K562 (cell line): ENCODE measurements at regions not wholly inside any gene's neighbourhood (a gene's known extent, or its start where the extent isn't known, plus 50 kb on each side); places are given as distances from the start of the nearest gene placed in this dataset.

ENCODE experiments used
- ATAC-seq: fragments of 200-7000 bp; cut with Tn5 transposase; 3 replicates; pipeline ENCODE4 v1.9.1; 2020; ENCODE audit warnings: moderate library complexity
- BruUV-seq: library from RNA; stranded (reverse); fragments of 400-500 nt; replicated peaks from 2 replicates; lab custom pipeline; 2021; lab: Mats Ljungman, UMichigan
- CTCF ChIA-PET: fragments of 300-600 bp; formaldehyde crosslinking; extraction: SDS; loops from one replicate; lab custom pipeline; 2021; ENCODE audit warnings: low intra/inter-chr PET ratio; lab: Yijun Ruan, JAX
- POLR2A ChIA-PET: fragments of 300-600, 350-650 bp; sonication (Branson Sonifier 250); formaldehyde crosslinking; extraction: SDS; loops from one replicate; lab custom pipeline; 2021; ENCODE audit warnings: antibody characterized with exemption, inconsistent platforms; lab: Yijun Ruan, JAX
- DNase-seq, 4 experiments: peaks; one replicate each; pipeline versions ENCODE4 v3.0.0 to v3.0.0-alpha.2; 2011 to 2018; ENCODE audit warnings: low spot score in 3 of 4, mixed read lengths in 3 of 4; ENCODE audit errors: extremely low read depth in 1 of 4
- FAIRE-seq: peaks from 2 replicates; lab custom pipeline; 2011; peaks lifted over from hg19 to GRCh38; lab: Jason Lieb, UNC
- H2AFZ ChIP-seq: 2 replicates; pipeline ENCODE4 v1.6.0; 2011; ENCODE audit warnings: low read depth, low read length, control low read depth, inconsistent platforms
- H3K27ac ChIP-seq: fragments of 200-600 bp; 3 replicates; pipeline ENCODE4 v1.8.0; 2011; ENCODE audit warnings: low read depth, mild to moderate bottlenecking, control low read depth, inconsistent platforms, low read length, moderate library complexity, mixed read lengths; ENCODE audit errors: extremely low read depth
- H3K27me3 ChIP-seq, 2 experiments: fragments of 300-600 bp in 1 of 2; 2 replicates in 1 of 2; 3 replicates in 1 of 2; pipeline versions ENCODE4 v1.6.0 to v1.8.0; 2011; ENCODE audit warnings: inconsistent platforms in 2 of 2, low read length in 2 of 2, mild to moderate bottlenecking in 1 of 2, mixed read lengths in 1 of 2, moderate library complexity in 1 of 2; ENCODE audit not compliant: control insufficient read depth in 2 of 2, insufficient read depth in 2 of 2
- H3K36me3 ChIP-seq: fragments of 300-600 bp; 3 replicates; pipeline ENCODE4 v1.8.0; 2011; ENCODE audit warnings: mild to moderate bottlenecking, low read length, inconsistent platforms; ENCODE audit not compliant: control insufficient read depth, insufficient read depth
- H3K4me1 ChIP-seq, 2 experiments: fragments of 200-600 bp in 1 of 2; replicated peaks in 1 of 2; 2 replicates in 1 of 2; 3 replicates in 1 of 2; pipeline versions ENCODE4 v1.5.1 to v1.8.0; 2011; ENCODE audit warnings: inconsistent platforms in 2 of 2, low read length in 2 of 2, mild to moderate bottlenecking in 1 of 2, mixed read lengths in 1 of 2, moderate library complexity in 1 of 2; ENCODE audit not compliant: control insufficient read depth in 2 of 2, insufficient read depth in 2 of 2
- H3K4me2 ChIP-seq: 2 replicates; pipeline ENCODE4 v1.6.1; 2011; ENCODE audit warnings: low read length, control low read depth, inconsistent platforms, mixed read lengths; ENCODE audit not compliant: insufficient read depth
- H3K4me3 ChIP-seq: fragments of 200-600 bp; sonication (generic), shearing (Covaris generic); 2 replicates; pipeline ENCODE4 v1.5.1; 2016; ENCODE audit warnings: control low read depth, inconsistent platforms
- H3K79me2 ChIP-seq: fragments of 200-600 bp; 3 replicates; pipeline ENCODE4 v1.8.0; 2011; ENCODE audit warnings: low read length, inconsistent platforms; ENCODE audit not compliant: control insufficient read depth, insufficient read depth
- H3K9ac ChIP-seq, 2 experiments: 2 replicates each; pipeline versions ENCODE4 v1.6.0 to v1.6.1; 2011; ENCODE audit warnings: low read depth in 2 of 2, low read length in 2 of 2, control low read depth in 1 of 2, inconsistent platforms in 1 of 2, mild to moderate bottlenecking in 1 of 2, mixed read lengths in 1 of 2; ENCODE audit not compliant: insufficient read depth in 1 of 2
- H3K9me1 ChIP-seq: one replicate; pipeline ENCODE4 v1.6.0; 2011; ENCODE audit warnings: inconsistent platforms, mild to moderate bottlenecking, low read length, moderate library complexity; ENCODE audit not compliant: control insufficient read depth, insufficient read depth
- H3K9me3 ChIP-seq: replicated peaks from 2 replicates; pipeline ENCODE4 v1.5.1; 2011; ENCODE audit warnings: low read depth, low read length, inconsistent platforms; ENCODE audit not compliant: control insufficient read depth, insufficient read depth
- H4K20me1 ChIP-seq: replicated peaks from 2 replicates; pipeline ENCODE4 v1.6.1; 2011; ENCODE audit warnings: low read length, inconsistent platforms, mixed read lengths; ENCODE audit not compliant: control insufficient read depth, insufficient read depth
- ELF4 ChIP-seq: fragments of 450-650 bp; formaldehyde crosslinking; IDR thresholded peaks from 2 replicates; pipeline ENCODE4 v1.4.0; 2022; ENCODE audit warnings: missing genetic modification characterization
- ETV6 ChIP-seq, 3 experiments: fragments of 150-350 bp in 1 of 3; sonication (generic) in 1 of 3; formaldehyde crosslinking in 1 of 3; IDR thresholded peaks; 2 replicates each; pipeline versions ENCODE4 v1.6.1 to v1.8.0; 2014 to 2022; ENCODE audit warnings: borderline replicate concordance in 2 of 3, low read depth in 2 of 3, antibody characterized with exemption in 1 of 3, low read length in 1 of 3, mild to moderate bottlenecking in 1 of 3, missing genetic modification reagents in 1 of 3
- MED1 ChIP-seq: sonication (generic); formaldehyde crosslinking; IDR thresholded peaks from 2 replicates; pipeline ENCODE4 v1.8.1; 2023; ENCODE audit warnings: missing genetic modification reagents, borderline replicate concordance
- NR2C2 ChIP-seq, 2 experiments: fragments of 200-800 bp in 1 of 2; sonication (Bioruptor generic) in 1 of 2; sonication (generic) in 1 of 2; formaldehyde crosslinking in 1 of 2; IDR thresholded peaks; 2 replicates each; pipeline versions ENCODE4 v1.6.1 to v1.8.0; 2016 to 2022; ENCODE audit warnings: mild to moderate bottlenecking in 1 of 2, missing compliant biosample characterization in 1 of 2, missing genetic modification characterization in 1 of 2, missing genetic modification reagents in 1 of 2
- SREBF2 ChIP-seq: sonication (generic); formaldehyde crosslinking; IDR thresholded peaks from 2 replicates; pipeline ENCODE4 v1.4.0; 2020; ENCODE audit warnings: mild to moderate bottlenecking, missing genetic modification reagents
- SRSF9 ChIP-seq: fragments of 200-400 bp; formaldehyde crosslinking; IDR thresholded peaks from 2 replicates; pipeline ENCODE4 v1.6.1; 2017; ENCODE audit warnings: low read depth, low read length, borderline replicate concordance
- TSHZ1 ChIP-seq: fragments of 250-450 bp; sonication (Bioruptor Pico); IDR thresholded peaks from 2 replicates; pipeline ENCODE4 v1.4.0; 2020; ENCODE audit warnings: mild to moderate bottlenecking, moderate library complexity
- ZFX ChIP-seq: sonication (generic); formaldehyde crosslinking; IDR thresholded peaks from 2 replicates; pipeline ENCODE4 v1.8.0; 2022; ENCODE audit warnings: mild to moderate bottlenecking, missing genetic modification reagents, moderate library complexity
- ZNF146 ChIP-seq: IDR thresholded peaks from one replicate; pipeline ENCODE4 v1.6.1; 2018; ENCODE audit warnings: missing compliant biosample characterization; ENCODE audit not compliant: unreplicated experiment
- WGBS: fragments of 100-300 bp; shearing (Covaris generic); methylation state at CpG from one replicate; pipeline ENCODE4 v1.1.6; 2016; ENCODE audit warnings: low coverage, mixed read lengths; ENCODE audit not compliant: insufficient coverage; ENCODE audit errors: missing lambda C conversion rate; 5-methylcytosine and 5-hydroxymethylcytosine counted together
- in situ Hi-C: fragments of 300-500 bp; cut with MboI; formaldehyde crosslinking; loops from 4 replicates; pipeline ENCODE4 v1.15.0; 2018; ENCODE audit warnings: inconsistent platforms, mixed read lengths
- intact Hi-C: fragments of 100-400 bp; cut with micrococcal nuclease; formaldehyde crosslinking; loops from 2 replicates; pipeline ENCODE4 v1.14.2; 2022

GRCh38 chrX:8237718-8238117, 66.7 kb upstream of the VCX2 start:
- Histone ChIP-seq H3K4me3 (no peak overlapping the region), H3K9ac (no peak overlapping the region), H3K79me2 (no peaks in the 10 kb centered on the region), H3K27ac (no peak overlapping the region), H4K20me1 (no peaks in the 10 kb centered on the region), H3K4me2 (no peak overlapping the region), H3K36me3 (no peaks in the 10 kb centered on the region), H3K4me1 (no peaks in the 10 kb centered on the region), H2AFZ (no peak overlapping the region), H3K9me3 (no peaks in the 10 kb centered on the region), H3K27me3 (no peaks in the 10 kb centered on the region), H3K9me1 (no peaks in the 10 kb centered on the region)
- in situ Hi-C loops: no loop called here
- POLR2A ChIA-PET: interaction anchor here (0.7 kb wide), 1 partner anchor 8 kb away, joined by 3 read pairs; no protein-coding TSS in a partner anchor
- FAIRE-seq (no peak), DNase-seq (no peak), ATAC-seq (no peak)
- intact Hi-C loops: no loop called here
- 0% methylated on average over 5 of the region's 6 CpGs for WGBS
- no TSS peak for BruUV-seq
- CTCF ChIA-PET: no interaction called here
- TF ChIP-seq ELF4: no peak
- TF ChIP-seq NR2C2 (CRISPR knock-in tag; IDR thresholded peaks at IDR 0.05): no peak
- TF ChIP-seq NR2C2 (tag; IDR thresholded peaks at IDR 0.05): no peak
- TF ChIP-seq SREBF2 (CRISPR knock-in tag): no peak
- no peak for TF ChIP-seq MED1 (CRISPR knock-in tag)
- TF ChIP-seq SRSF9: no peak
- TF ChIP-seq TSHZ1 (CRISPR knock-in tag): no peak
- no peak for TF ChIP-seq ZFX (CRISPR knock-in tag)
- no peak for TF ChIP-seq ETV6 (IDR thresholded peaks at IDR 0.05; ENCODE audit: borderline replicate concordance in 1 of 2, low read depth in 2 of 2, low read length in 1 of 2)
- TF ChIP-seq ETV6 (CRISPR knock-in tag; IDR thresholded peaks at IDR 0.05; ENCODE audit: borderline replicate concordance): no peak
- TF ChIP-seq ZNF146: no peak
